Suprapubic skin (tissue), 4 donors: ENCODE measurements at regions not wholly inside any gene's neighbourhood (a gene's known extent, or its start where the extent isn't known, plus 50 kb on each side); places are given as distances from the start of the nearest gene placed in this dataset.
"Not testable (repeated sequence)": the region's sequence is repeated elsewhere in the genome, so short reads cannot be mapped to it uniquely, and the experiment has no call there.

Experiments
- DNase-seq, 2 donors: peaks; one replicate each; pipeline ENCODE4 v3.0.0-alpha.2; 2019; ENCODE audit warnings: low spot score in 2 of 2
- H3K27ac ChIP-seq: fragments of 200-600 bp; sonication (generic); one replicate; pipeline ENCODE4 v1.5.1; 2019
- H3K27me3 ChIP-seq: fragments of 200-600 bp; sonication (generic); one replicate; pipeline ENCODE4 v1.5.1; 2019
- H3K36me3 ChIP-seq: fragments of 200-600 bp; sonication (generic); one replicate; pipeline ENCODE4 v1.5.1; 2019
- H3K4me1 ChIP-seq: fragments of 200-600 bp; sonication (generic); one replicate; pipeline ENCODE4 v1.5.1; 2019
- H3K4me3 ChIP-seq: fragments of 200-600 bp; sonication (generic); one replicate; pipeline ENCODE4 v1.5.1; 2019; ENCODE audit warnings: mild to moderate bottlenecking
- H3K9me3 ChIP-seq: fragments of 200-600 bp; sonication (generic); one replicate; pipeline ENCODE4 v1.5.1; 2019
- POLR2A ChIP-seq, 2 donors: fragments of 450-650 bp; IDR thresholded peaks; one replicate each; pipeline ENCODE4 v1.6.1; 2017; ENCODE audit warnings: antibody characterized with exemption in 2 of 2, mild to moderate bottlenecking in 2 of 2, moderate library complexity in 2 of 2
- POLR2AphosphoS5 ChIP-seq, 3 donors: sonication (generic); formaldehyde crosslinking; IDR thresholded peaks; one replicate each; pipeline ENCODE4 v1.6.1; 2017; ENCODE audit warnings: antibody characterized with exemption in 3 of 3
- WGBS: methylation state at CpG from one replicate; pipeline ENCODE4 v1.1.5; 2018; 5-methylcytosine and 5-hydroxymethylcytosine counted together

- 84% methylated on average over 2 of the region's 2 CpGs for WGBS
- not testable (repeated sequence) for H3K4me1 ChIP-seq, H3K27me3 ChIP-seq, H3K27ac ChIP-seq, DNase-seq, H3K36me3 ChIP-seq, H3K9me3 ChIP-seq, H3K4me3 ChIP-seq
Measured at GRCh38 chr10:38383800-38384199, 289.7 kb downstream of the ZNF37A start.

- not testable (repeated sequence) for DNase-seq, H3K4me3 ChIP-seq, H3K36me3 ChIP-seq, H3K4me1 ChIP-seq, H3K9me3 ChIP-seq, H3K27me3 ChIP-seq, H3K27ac ChIP-seq
Measured at GRCh38 chr10:38386869-38387268, 292.7 kb downstream of the ZNF37A start.

- H3K4me3 ChIP-seq, H3K36me3 ChIP-seq, DNase-seq, H3K9me3 ChIP-seq, H3K27me3 ChIP-seq, H3K4me1 ChIP-seq, H3K27ac ChIP-seq: not testable (repeated sequence)
- WGBS: 56% methylated on average over 3 of the region's 3 CpGs
Measured at GRCh38 chr10:38390725-38391124, 296.6 kb downstream of the ZNF37A start.

- H3K36me3 ChIP-seq, H3K4me1 ChIP-seq, H3K9me3 ChIP-seq, DNase-seq, H3K27ac ChIP-seq, H3K27me3 ChIP-seq, H3K4me3 ChIP-seq: not testable (repeated sequence)
- WGBS: 76% methylated on average over 1 of the region's 1 CpG
Measured at GRCh38 chr10:38395465-38395864, 301.3 kb downstream of the ZNF37A start.

GRCh38 chr10:38396178-38396954 is 302.2 kb downstream of the ZNF37A start:
- not testable (repeated sequence) for H3K4me1 ChIP-seq, H3K4me3 ChIP-seq, H3K36me3 ChIP-seq, DNase-seq, H3K27me3 ChIP-seq, H3K27ac ChIP-seq, H3K9me3 ChIP-seq
- WGBS: 78% methylated on average over 1 of the region's 2 CpGs

GRCh38 chr10:38401565-38401964 is 307.4 kb downstream of the ZNF37A start:
- H3K4me3 ChIP-seq: peak overlapping the region; percentile 76
- H3K4me1 ChIP-seq, H3K27me3 ChIP-seq, DNase-seq, H3K27ac ChIP-seq, H3K9me3 ChIP-seq, H3K36me3 ChIP-seq: not testable (repeated sequence)
- WGBS: 86% methylated on average over 13 of the region's 13 CpGs

GRCh38 chr10:38402442-38403346 is 308.6 kb downstream of the ZNF37A start:
- peak in 1 of 2 donors; percentile 33 for TF ChIP-seq POLR2A (IDR thresholded peaks at IDR 0.05)
- peak in 1 of 3 donors; percentile 56 for TF ChIP-seq POLR2AphosphoS5 (IDR thresholded peaks at IDR 0.05)
- not testable (repeated sequence) for H3K4me1 ChIP-seq, H3K36me3 ChIP-seq, H3K9me3 ChIP-seq, H3K27me3 ChIP-seq
- Histone ChIP-seq H3K27ac (peak overlapping the region; percentile 92), H3K4me3 (peak overlapping the region; percentile 76)
- peak; percentile 93 to 98 for DNase-seq
- WGBS: 2% methylated on average over 10 of the region's 110 CpGs

- DNase-seq: peak in 1 of 2 donors; percentile 40
- H3K9me3 ChIP-seq, H3K36me3 ChIP-seq, H3K4me1 ChIP-seq, H3K27me3 ChIP-seq: not testable (repeated sequence)
- Histone ChIP-seq H3K4me3 (peak overlapping the region; percentile 76), H3K27ac (peak overlapping the region; percentile 92)
- WGBS: 70% methylated on average over 23 of the region's 23 CpGs
Measured at GRCh38 chr10:38403347-38404117, 309.4 kb downstream of the ZNF37A start.

- not testable (repeated sequence) for H3K4me1 ChIP-seq, H3K36me3 ChIP-seq, DNase-seq, H3K4me3 ChIP-seq, H3K27ac ChIP-seq, H3K27me3 ChIP-seq, H3K9me3 ChIP-seq
- 67% methylated on average over 1 of the region's 1 CpG for WGBS
Measured at GRCh38 chr10:38423634-38424033, 329.5 kb downstream of the ZNF37A start.

GRCh38 chr10:38430242-38430641 is 336.1 kb downstream of the ZNF37A start:
- not testable (repeated sequence) for DNase-seq, H3K4me1 ChIP-seq, H3K36me3 ChIP-seq, H3K9me3 ChIP-seq, H3K27ac ChIP-seq, H3K4me3 ChIP-seq, H3K27me3 ChIP-seq
- 85% methylated on average over 2 of the region's 2 CpGs for WGBS

- H3K9me3 ChIP-seq, H3K27ac ChIP-seq, H3K4me1 ChIP-seq, H3K27me3 ChIP-seq, H3K36me3 ChIP-seq, DNase-seq, H3K4me3 ChIP-seq: not testable (repeated sequence)
- 100% methylated on average over 2 of the region's 5 CpGs for WGBS
Measured at GRCh38 chr10:38437359-38437758, 343.2 kb downstream of the ZNF37A start.

- not testable (repeated sequence) for H3K9me3 ChIP-seq, H3K4me1 ChIP-seq, H3K27me3 ChIP-seq, H3K4me3 ChIP-seq, DNase-seq, H3K27ac ChIP-seq
- WGBS: 94% methylated on average over 21 of the region's 22 CpGs
- H3K36me3 ChIP-seq: peaks cover 23% of the 10 kb centered on the region
Measured at GRCh38 chr10:38448614-38449355, 354.6 kb downstream of the ZNF37A start.

GRCh38 chr10:38449618-38450017 is 355.5 kb downstream of the ZNF37A start:
- not testable (repeated sequence) for H3K4me1 ChIP-seq, H3K9me3 ChIP-seq, H3K27me3 ChIP-seq, H3K27ac ChIP-seq, DNase-seq, H3K4me3 ChIP-seq
- 97% methylated on average over 20 of the region's 21 CpGs for WGBS
- peaks cover 23% of the 10 kb centered on the region for H3K36me3 ChIP-seq
